GM12875 (cell line): ENCODE measurements at regions not wholly inside any gene's neighbourhood (a gene's known extent, or its start where the extent isn't known, plus 50 kb on each side); places are given as distances from the start of the nearest gene placed in this dataset.

Source experiments
- H3K4me3 ChIP-seq: one replicate; pipeline ENCODE4 v1.5.1; 2011; ENCODE audit warnings: low read depth, low read length, control low read depth
- TF ChIP-seq, protein P1 (sequence below): IDR thresholded peaks from 2 replicates; pipeline ENCODE4 v1.5.1; 2011; ENCODE audit warnings: low read depth, mild to moderate bottlenecking, control low read depth, inconsistent platforms, low read length, moderate library complexity, borderline replicate concordance; ENCODE audit not compliant: insufficient read depth

GRCh38 chr5:4511996-4512656 is 628.0 kb upstream of the ADAMTS16 start:
- TF ChIP-seq, protein P1, sequence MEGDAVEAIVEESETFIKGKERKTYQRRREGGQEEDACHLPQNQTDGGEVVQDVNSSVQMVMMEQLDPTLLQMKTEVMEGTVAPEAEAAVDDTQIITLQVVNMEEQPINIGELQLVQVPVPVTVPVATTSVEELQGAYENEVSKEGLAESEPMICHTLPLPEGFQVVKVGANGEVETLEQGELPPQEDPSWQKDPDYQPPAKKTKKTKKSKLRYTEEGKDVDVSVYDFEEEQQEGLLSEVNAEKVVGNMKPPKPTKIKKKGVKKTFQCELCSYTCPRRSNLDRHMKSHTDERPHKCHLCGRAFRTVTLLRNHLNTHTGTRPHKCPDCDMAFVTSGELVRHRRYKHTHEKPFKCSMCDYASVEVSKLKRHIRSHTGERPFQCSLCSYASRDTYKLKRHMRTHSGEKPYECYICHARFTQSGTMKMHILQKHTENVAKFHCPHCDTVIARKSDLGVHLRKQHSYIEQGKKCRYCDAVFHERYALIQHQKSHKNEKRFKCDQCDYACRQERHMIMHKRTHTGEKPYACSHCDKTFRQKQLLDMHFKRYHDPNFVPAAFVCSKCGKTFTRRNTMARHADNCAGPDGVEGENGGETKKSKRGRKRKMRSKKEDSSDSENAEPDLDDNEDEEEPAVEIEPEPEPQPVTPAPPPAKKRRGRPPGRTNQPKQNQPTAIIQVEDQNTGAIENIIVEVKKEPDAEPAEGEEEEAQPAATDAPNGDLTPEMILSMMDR = no peak
- no peak overlapping the region for H3K4me3 ChIP-seq

- TF ChIP-seq, protein P1 = no peak
- no peak overlapping the region for H3K4me3 ChIP-seq
Observed at GRCh38 chr5:4513381-4513780, 626.7 kb upstream of the ADAMTS16 start.

GRCh38 chr5:4514067-4514648 is 626.0 kb upstream of the ADAMTS16 start:
- TF ChIP-seq, protein P1 = no peak
- H3K4me3 ChIP-seq = no peak overlapping the region

DNA sequence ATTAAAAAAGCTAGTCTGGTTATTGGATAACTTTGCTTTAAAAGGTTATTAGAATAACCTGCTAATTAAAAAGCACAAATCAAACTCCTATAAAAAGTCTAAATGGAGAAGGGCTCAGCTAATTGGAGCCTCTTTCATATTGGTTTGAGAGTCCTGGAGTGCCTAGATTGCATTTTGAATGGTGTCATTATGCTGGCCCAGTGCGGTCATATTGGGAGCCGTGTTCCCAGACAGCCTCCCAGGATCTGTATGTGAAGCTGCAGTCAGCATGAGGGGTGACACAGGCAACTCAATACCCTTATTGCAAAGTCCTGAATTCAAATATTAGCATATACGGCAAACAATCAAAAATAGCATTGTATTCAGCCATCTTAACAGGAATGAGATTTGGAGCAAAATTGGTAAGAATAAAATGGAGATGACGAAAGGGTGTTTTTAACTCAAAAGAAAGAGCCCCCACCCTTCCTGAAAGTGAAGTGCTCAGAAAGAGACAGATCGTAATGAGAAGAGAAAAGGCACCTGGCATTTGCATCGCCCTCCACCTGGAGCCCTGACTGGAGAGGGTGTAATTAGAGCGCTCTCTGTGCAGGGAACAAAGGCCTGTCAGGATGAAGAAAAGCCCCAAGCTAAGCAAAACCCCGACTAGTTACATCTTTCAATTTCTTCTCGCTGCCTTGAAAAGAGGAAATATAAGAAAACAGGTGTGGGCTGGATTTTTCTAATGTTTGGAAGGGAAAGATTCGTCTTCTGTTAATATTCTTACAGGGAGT is 621.0 kb upstream of the ADAMTS16 start:
- TF ChIP-seq, protein P1 = no peak
- H3K4me3 ChIP-seq = no peak overlapping the region

DNA sequence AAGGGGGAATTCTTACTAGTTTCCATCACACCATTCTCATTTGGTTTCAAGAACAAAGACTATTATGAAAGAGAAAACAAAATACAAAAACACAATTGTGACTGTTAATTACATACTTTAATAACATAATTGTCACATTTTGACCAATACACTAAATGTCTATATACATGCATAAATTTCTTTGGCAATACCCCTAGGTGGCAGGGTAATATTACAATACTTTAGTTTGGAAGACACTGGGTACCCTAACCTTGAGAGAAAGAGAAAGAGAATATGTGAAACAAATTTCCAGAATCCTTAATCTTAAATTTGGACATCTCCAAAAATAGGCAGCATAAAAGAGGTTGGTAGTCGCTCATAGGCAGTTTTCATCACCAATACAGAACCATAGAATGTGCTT is 619.6 kb upstream of the ADAMTS16 start:
- TF ChIP-seq, protein P1 = no peak
- H3K4me3 ChIP-seq = no peak overlapping the region

GRCh38 chr5:4523038-4523437 is 617.1 kb upstream of the ADAMTS16 start:
- H3K4me3 ChIP-seq = no peak overlapping the region
- TF ChIP-seq, protein P1 = no peak
